Activated CD8-positive, alpha-beta memory T cell treated with anti-CD3 and anti-CD28 coated beads, Interleukin-2, amount 50 U/mL, for 24 hours (primary cell): ENCODE measurements at regions not wholly inside any gene's neighbourhood (a gene's known extent, or its start where the extent isn't known, plus 50 kb on each side); places are given as distances from the start of the nearest gene placed in this dataset.

Experiments
- DNase-seq: peaks from one replicate; pipeline ENCODE4 v3.0.0-alpha.2; 2020; ENCODE audit errors: extremely low read depth

- no peak for DNase-seq
Observed at GRCh38 chr14:54209511-54210250, 187.1 kb upstream of the CDKN3 start.

GRCh38 chr14:54211551-54212308 is 185.1 kb upstream of the CDKN3 start:
- no peak for DNase-seq

GRCh38 chr14:54213536-54213935 is 183.3 kb upstream of the CDKN3 start:
- no peak for DNase-seq

GRCh38 chr14:54216827-54217226 is 180.0 kb upstream of the CDKN3 start:
- DNase-seq = no peak

GRCh38 chr14:54219261-54220070 is 177.3 kb upstream of the CDKN3 start:
- DNase-seq = no peak

- DNase-seq = no peak
Observed at GRCh38 chr14:54220071-54220703, 176.6 kb upstream of the CDKN3 start.

- DNase-seq = no peak
Observed at GRCh38 chr14:54220704-54221431, 175.9 kb upstream of the CDKN3 start.

GRCh38 chr14:54221432-54221803 is 175.4 kb upstream of the CDKN3 start:
- DNase-seq = no peak

GRCh38 chr14:54221971-54222370 is 174.8 kb upstream of the CDKN3 start:
- DNase-seq = no peak

- DNase-seq = no peak
Observed at GRCh38 chr14:54223831-54224402, 172.9 kb upstream of the CDKN3 start.

- DNase-seq = no peak
Observed at GRCh38 chr14:54225457-54226060, 171.2 kb upstream of the CDKN3 start.

GRCh38 chr14:54226103-54226502 is 170.7 kb upstream of the CDKN3 start:
- no peak for DNase-seq

GRCh38 chr14:54226558-54226957 is 170.2 kb upstream of the CDKN3 start:
- no peak for DNase-seq

GRCh38 chr14:54229136-54229535 is 167.7 kb upstream of the CDKN3 start:
- DNase-seq = no peak

- no peak for DNase-seq
Observed at GRCh38 chr14:54230645-54231044, 166.2 kb upstream of the CDKN3 start.

- no peak for DNase-seq
Observed at GRCh38 chr14:54232735-54233134, 164.1 kb upstream of the CDKN3 start.

- DNase-seq = no peak
Observed at GRCh38 chr14:54241517-54241916, 155.3 kb upstream of the CDKN3 start.

- DNase-seq = no peak
Observed at GRCh38 chr14:54251356-54251755, 145.5 kb upstream of the CDKN3 start.

- no peak for DNase-seq
Observed at GRCh38 chr14:54252072-54252730, 144.6 kb upstream of the CDKN3 start.
